ENCODE measurements at regions not wholly inside any gene's neighbourhood (a gene's known extent, or its start where the extent isn't known, plus 50 kb on each side); places are given as distances from the start of the nearest gene placed in this dataset.

GRCh38 chr15:69625328-69625727, 172.7 kb downstream of the RPLP1 start:
- DNase-seq (ENCODE audit: low read depth in 2 of 2): no peak

GRCh38 chr15:69626095-69627066, 173.8 kb downstream of the RPLP1 start:
- DNase-seq (ENCODE audit: low read depth in 2 of 2): no peak

DNA sequence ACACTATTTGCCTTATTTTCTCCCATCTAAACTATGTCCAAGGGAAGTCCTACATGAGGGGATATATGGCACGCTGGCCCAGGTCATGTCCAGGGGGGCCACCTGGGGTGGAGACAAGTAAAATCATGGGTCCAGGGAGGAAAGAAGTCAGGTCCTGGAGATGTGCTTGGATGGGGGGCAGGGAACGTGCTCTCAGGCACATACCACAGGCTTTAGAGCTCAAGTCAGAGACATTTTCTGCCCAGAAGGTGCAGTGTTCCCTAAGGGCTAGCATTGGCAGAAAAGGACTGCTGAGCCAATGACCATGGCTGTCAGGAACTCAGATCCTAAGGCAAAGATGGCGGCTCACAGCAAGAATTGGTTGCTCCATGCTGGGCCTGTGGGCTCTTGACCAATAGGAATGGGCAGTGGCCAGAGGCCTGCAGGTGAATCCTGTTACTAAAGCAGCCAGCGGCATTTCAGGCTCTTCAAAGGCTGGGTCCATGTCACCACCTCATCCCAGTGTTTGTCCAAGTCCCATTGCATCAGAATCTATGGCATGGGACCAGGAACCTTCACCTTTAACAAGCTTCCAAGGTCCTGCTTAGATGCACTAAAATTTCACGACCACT, 175.0 kb downstream of the RPLP1 start:
- no peak for DNase-seq (ENCODE audit: low read depth in 2 of 2)

DNA sequence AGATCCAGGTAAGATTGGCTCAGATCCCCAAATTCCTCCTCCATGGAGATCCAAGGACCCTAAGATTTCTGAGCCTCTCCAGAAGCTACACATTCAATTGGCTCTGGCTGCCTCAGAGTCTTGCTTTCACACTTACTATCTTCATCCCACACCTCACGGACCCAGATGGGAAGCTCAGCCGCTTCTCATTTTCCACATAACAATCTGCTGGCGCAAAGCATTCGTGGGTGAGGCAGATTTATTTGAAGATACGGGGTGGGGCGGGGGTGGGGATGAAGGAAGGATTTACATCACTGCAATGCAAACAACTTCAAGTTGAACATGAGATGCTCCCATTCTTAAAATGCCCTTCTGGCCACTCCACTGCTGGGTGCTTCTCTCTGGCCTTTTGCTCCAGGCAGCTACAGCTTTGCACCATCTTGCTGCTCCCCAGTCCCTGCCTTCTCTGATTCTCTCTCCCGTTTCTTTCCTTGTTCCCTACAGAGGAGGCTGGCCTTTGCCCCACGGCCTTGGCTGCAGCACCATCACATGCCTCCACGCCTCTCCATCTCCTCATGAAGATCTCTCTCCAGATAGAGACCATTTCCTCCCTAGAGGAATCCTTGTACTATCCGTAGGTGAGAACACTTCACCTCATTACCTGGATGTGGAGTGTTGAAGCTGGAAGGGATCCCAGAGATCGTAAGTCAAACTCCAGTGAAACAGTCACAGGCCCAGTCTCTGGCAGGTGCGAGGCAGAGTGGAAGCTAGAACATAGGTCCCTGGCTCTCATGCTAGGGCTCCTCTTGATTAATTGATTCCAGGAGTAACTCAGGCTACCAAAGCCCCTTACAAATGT, 175.9 kb downstream of the RPLP1 start:
- no peak for DNase-seq (ENCODE audit: low read depth in 2 of 2)

GRCh38 chr15:69629631-69630161, 177.1 kb downstream of the RPLP1 start:
- no peak for DNase-seq (ENCODE audit: low read depth in 2 of 2)

DNA sequence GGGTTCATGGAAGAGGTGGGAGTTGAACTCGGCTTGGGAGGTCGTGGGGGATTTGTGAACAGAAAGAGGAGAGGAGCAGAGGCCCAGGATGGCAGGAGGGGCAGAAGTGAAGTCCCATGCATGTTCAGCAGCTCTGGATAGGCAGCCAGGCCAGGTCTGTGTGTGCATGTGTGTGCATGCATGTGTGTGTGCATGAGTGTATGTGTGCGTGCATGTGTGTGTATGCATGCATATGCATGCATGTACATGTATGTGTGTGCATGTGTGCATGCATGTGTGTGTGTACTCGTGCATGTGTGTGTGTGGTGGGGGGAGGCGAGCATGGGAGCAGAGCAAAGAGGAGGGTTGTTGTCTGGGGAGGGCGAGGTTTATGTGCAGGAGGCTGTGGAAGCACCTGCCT, 178.4 kb downstream of the RPLP1 start:
- no peak for DNase-seq (ENCODE audit: low read depth in 2 of 2)

DNA sequence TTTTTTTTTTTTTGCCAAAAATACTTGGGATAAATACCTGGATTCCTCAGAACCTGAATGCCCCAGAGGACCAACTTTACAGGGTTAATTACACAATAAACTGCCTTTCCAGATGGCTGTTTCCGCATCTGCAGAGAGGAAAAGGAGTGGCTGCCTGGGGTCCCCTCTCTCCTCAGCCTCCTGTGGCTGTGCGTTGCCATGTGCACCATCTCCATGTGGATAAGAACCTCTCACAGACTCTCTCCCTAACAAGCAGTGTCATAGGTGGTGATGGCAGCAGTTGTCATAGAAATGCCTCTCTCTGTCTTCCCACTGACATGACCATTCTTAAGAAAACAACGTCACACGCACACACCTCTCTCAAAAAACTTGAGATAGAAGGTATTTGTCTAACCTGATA, 179.4 kb downstream of the RPLP1 start:
- DNase-seq (ENCODE audit: low read depth in 2 of 2): no peak

DNA sequence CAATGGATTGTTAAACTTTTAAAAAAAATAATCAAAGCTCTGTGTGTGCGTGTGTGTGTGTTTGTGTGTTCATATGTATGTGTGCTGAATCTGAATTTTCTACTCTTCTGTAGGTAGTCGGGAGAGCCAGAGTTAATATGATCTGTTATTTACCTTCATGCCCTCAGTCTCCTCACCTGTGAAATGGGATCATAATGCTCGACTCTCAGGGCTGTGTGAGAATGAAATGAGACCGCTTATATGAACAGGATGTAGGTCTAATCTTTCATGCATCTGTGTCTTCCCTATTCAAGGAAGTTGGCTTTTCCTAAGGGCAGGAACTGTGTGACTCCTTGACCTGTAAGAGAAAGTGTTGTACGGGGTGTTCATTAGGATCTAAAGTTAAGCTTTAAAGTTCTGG, 182.2 kb downstream of the RPLP1 start:
- no peak for DNase-seq (ENCODE audit: low read depth in 2 of 2)

DNA sequence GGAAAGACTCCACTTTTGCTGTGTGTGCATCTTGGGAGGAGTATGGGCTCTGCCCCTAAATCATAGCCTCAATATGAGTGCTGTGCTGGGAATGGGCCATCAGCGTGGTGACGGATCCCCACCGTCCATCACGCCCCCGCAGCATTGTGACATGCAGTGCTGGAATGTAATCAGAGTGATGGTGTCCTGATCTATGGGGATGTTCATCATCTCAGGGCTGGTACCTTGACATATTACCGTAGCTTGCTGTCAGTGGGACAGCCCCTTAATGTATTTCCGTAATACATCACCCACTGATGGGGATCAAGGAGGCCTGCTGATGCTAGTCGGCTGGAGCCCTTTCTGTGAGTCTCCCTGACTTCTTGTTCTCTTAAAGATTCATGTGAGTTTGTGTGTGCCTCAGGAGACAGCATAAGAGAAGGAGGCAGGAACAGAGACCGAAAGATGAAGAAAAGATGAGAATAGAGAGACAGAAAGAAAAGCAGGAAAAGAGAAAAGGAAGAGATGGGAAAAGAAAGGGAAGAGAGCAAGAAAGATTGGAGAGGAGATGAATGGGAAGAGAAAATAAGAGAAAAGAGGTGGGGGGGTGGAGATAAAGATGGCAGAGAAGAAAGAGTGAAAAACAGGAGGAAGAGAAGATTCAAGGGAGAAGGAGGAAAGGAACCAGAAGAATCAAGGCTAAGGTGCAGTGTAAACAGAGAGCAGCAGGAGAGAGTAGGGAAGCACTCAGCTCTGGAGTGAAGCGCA, 183.7 kb downstream of the RPLP1 start:
- DNase-seq (ENCODE audit: low read depth in 2 of 2): no peak

DNA sequence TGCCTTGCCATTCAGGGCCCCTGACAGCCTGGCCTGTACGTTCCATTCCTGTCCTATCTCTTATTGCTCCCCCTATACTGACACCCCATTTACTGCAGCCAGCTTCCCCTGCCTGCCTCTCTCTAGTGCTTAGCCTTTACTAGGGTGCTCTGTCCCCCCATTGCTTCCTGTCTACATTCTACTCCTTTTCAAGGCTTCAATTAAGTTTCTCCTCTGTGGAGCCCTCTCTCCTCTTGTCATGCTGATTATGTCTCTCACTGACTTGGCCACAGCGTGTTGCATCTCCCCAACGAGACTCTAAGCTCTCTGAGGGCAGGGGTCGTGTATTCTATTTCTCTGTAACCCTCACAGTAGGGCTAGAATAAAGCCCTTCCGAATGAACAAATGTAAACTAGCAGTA, 185.2 kb downstream of the RPLP1 start:
- no peak for DNase-seq (ENCODE audit: low read depth in 2 of 2)

DNA sequence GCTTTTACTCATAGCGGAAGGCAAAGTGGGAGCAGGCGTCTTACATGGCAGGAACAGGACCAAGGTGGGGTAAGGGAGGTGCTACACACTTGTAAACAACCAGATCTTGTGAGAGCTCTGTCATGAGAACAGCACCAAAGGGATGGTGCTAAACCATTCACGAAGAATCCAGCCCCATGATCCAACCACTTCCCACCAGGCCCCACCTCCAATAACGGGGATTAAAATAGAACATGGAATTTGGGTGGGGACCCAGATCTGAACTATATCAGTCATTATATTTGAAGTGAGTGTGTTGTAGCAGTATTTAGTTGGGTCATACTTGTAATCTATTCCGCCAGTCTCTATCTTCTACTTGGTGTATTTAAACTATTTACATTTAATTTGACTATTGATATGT, 190.9 kb downstream of the RPLP1 start:
- no peak for DNase-seq (ENCODE audit: low read depth in 2 of 2)

- DNase-seq (ENCODE audit: low read depth in 2 of 2): no peak
Measured at GRCh38 chr15:69643971-69644370, 191.4 kb downstream of the RPLP1 start.

GRCh38 chr15:69644876-69645275, 192.3 kb downstream of the RPLP1 start:
- no peak for DNase-seq (ENCODE audit: low read depth in 2 of 2)

GRCh38 chr15:69647142-69647513, 194.5 kb downstream of the RPLP1 start:
- no peak for DNase-seq (ENCODE audit: low read depth in 2 of 2)

- DNase-seq (ENCODE audit: low read depth in 2 of 2): no peak
Measured at GRCh38 chr15:69648212-69648611, 195.6 kb downstream of the RPLP1 start.

- DNase-seq (ENCODE audit: low read depth in 2 of 2): no peak
Measured at GRCh38 chr15:69648775-69649735, 196.4 kb downstream of the RPLP1 start.

DNA sequence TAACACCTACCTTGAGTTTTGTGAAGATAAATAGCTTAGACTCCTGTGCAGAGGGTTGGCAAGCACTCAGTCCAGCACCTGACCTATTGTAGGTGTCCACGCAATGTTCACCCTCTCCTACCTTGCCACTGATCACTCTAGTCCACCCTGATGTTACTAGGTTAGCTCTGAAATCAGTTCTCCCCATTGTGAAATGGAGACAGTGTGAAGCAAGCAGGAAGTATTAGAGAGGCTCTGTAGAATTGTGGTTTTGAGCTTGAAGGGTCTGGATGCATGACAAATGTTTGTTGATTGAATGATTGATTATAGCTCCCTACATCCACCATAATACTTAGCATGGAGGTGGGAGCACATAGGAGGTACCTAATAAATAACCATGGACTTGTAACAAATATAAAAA, 199.7 kb downstream of the RPLP1 start:
- DNase-seq (ENCODE audit: low read depth in 2 of 2): no peak

- no peak for DNase-seq (ENCODE audit: low read depth in 2 of 2)
Measured at GRCh38 chr15:69652751-69653305, 200.2 kb downstream of the RPLP1 start.

GRCh38 chr15:69653306-69653705, 200.7 kb downstream of the RPLP1 start:
- DNase-seq (ENCODE audit: low read depth in 2 of 2): no peak

- DNase-seq (ENCODE audit: low read depth in 2 of 2): no peak
Measured at GRCh38 chr15:69653846-69654245, 201.2 kb downstream of the RPLP1 start.

Data from dermis microvascular lymphatic vessel endothelial cell (primary cell).